ENCODE measurements at regions not wholly inside any gene's neighbourhood (a gene's known extent, or its start where the extent isn't known, plus 50 kb on each side); places are given as distances from the start of the nearest gene placed in this dataset.

DNA sequence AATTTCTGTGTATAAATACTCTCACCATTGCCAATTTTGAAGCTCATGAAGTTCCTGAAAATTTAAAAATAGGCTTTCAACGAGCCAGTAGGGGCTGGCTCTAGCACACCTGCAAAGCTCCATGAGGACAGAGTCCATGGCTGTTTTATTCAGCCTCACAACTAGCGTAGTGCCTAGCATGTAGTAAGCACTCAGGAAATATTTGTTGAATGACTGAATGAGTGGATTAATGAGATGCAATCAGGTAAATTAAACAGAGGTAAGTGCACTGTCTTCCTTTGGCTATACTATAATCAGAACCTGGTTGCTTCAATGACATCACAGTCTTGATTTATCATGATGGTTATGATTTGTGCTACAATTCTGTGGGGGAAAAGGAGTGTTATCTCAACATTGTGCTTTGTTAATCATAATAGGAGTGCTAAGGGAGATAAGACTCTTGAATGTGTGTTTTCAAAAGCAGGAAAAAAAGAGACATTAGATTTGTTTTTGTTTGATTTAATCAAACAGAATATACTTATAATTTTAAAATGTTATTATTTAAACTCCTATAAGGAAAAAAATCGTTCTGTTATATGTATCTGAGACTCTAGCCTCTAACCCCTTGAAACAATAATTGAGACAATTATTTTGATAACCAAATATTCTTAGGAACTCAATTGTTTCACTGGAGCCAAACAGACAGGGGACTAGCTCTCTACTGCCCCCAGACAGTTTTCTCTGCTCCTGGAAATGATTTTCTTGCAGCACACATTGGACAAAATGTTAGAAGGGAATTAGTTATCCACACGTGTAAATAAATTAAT lies 171.7 kb upstream of the ATP11B start:
- H3K79me2 ChIP-seq (ENCODE audit: insufficient read depth, low read length): no peaks in the 10 kb centered on the region
- TF ChIP-seq EZH2 (IDR thresholded peaks at IDR 0.05; ENCODE audit: borderline replicate concordance, low read length): no peak
- TF ChIP-seq, protein P1, sequence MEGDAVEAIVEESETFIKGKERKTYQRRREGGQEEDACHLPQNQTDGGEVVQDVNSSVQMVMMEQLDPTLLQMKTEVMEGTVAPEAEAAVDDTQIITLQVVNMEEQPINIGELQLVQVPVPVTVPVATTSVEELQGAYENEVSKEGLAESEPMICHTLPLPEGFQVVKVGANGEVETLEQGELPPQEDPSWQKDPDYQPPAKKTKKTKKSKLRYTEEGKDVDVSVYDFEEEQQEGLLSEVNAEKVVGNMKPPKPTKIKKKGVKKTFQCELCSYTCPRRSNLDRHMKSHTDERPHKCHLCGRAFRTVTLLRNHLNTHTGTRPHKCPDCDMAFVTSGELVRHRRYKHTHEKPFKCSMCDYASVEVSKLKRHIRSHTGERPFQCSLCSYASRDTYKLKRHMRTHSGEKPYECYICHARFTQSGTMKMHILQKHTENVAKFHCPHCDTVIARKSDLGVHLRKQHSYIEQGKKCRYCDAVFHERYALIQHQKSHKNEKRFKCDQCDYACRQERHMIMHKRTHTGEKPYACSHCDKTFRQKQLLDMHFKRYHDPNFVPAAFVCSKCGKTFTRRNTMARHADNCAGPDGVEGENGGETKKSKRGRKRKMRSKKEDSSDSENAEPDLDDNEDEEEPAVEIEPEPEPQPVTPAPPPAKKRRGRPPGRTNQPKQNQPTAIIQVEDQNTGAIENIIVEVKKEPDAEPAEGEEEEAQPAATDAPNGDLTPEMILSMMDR (IDR thresholded peaks at IDR 0.05; ENCODE audit: low read length): peak; percentile 44; the same call in 1 of the 2 replicates
- no peak overlapping the region for H2AFZ ChIP-seq (ENCODE audit: low read length)
- H3K9ac ChIP-seq (ENCODE audit: low read length): no peak overlapping the region
- H3K9me2 ChIP-seq (ENCODE audit: low read depth, low read length): no peaks in the 10 kb centered on the region
- H4K20me1 ChIP-seq (ENCODE audit: insufficient read depth, low read length): no peaks in the 10 kb centered on the region
- H3K27me3 ChIP-seq (ENCODE audit: insufficient read depth, low read length): no peaks in the 10 kb centered on the region
- H3K36me3 ChIP-seq (ENCODE audit: insufficient read depth, low read length): no peaks in the 10 kb centered on the region
- H3F3A ChIP-seq (ENCODE audit: insufficient read depth, low read length): no peaks in the 10 kb centered on the region
- no peak overlapping the region for H3K4me3 ChIP-seq (ENCODE audit: low read depth, low read length, poor library complexity, severe bottlenecking)
- no peak overlapping the region for H3K4me2 ChIP-seq (ENCODE audit: low read length)
- no peaks in the 10 kb centered on the region for H3K4me1 ChIP-seq (ENCODE audit: insufficient read depth, low read length, severe bottlenecking)
- no peak overlapping the region for H3K27ac ChIP-seq (ENCODE audit: low read depth, low read length, poor library complexity, severe bottlenecking)
- H3K9me3 ChIP-seq (ENCODE audit: low read length): no peaks in the 10 kb centered on the region

DNA sequence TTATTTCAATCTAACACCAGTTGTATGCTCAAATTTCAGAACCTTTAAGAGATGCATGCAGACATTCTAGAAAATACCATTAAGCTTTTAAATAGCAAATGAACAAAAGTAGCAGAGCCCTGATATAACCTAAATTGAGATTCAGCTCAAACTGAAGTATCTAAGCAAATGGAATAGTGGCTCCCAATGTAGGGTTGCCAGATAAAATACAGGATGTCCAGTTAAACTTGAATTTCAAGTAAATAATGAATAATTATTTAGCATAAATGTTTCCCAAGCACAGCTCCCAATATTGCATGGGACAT lies 171.1 kb upstream of the ATP11B start:
- no peak for TF ChIP-seq EZH2 (IDR thresholded peaks at IDR 0.05; ENCODE audit: borderline replicate concordance, low read length)
- TF ChIP-seq, protein P1 (IDR thresholded peaks at IDR 0.05; ENCODE audit: low read length): no peak
- no peaks in the 10 kb centered on the region for H3K9me2 ChIP-seq (ENCODE audit: low read depth, low read length)
- no peak overlapping the region for H3K4me3 ChIP-seq (ENCODE audit: low read depth, low read length, poor library complexity, severe bottlenecking)
- no peak overlapping the region for H3K9ac ChIP-seq (ENCODE audit: low read length)
- H3F3A ChIP-seq (ENCODE audit: insufficient read depth, low read length): no peaks in the 10 kb centered on the region
- no peaks in the 10 kb centered on the region for H3K9me3 ChIP-seq (ENCODE audit: low read length)
- H3K79me2 ChIP-seq (ENCODE audit: insufficient read depth, low read length): no peaks in the 10 kb centered on the region
- H3K4me2 ChIP-seq (ENCODE audit: low read length): no peak overlapping the region
- H3K27ac ChIP-seq (ENCODE audit: low read depth, low read length, poor library complexity, severe bottlenecking): no peak overlapping the region
- H3K4me1 ChIP-seq (ENCODE audit: insufficient read depth, low read length, severe bottlenecking): no peaks in the 10 kb centered on the region
- no peaks in the 10 kb centered on the region for H3K36me3 ChIP-seq (ENCODE audit: insufficient read depth, low read length)
- H4K20me1 ChIP-seq (ENCODE audit: insufficient read depth, low read length): no peaks in the 10 kb centered on the region
- no peak overlapping the region for H2AFZ ChIP-seq (ENCODE audit: low read length)
- no peaks in the 10 kb centered on the region for H3K27me3 ChIP-seq (ENCODE audit: insufficient read depth, low read length)

DNA sequence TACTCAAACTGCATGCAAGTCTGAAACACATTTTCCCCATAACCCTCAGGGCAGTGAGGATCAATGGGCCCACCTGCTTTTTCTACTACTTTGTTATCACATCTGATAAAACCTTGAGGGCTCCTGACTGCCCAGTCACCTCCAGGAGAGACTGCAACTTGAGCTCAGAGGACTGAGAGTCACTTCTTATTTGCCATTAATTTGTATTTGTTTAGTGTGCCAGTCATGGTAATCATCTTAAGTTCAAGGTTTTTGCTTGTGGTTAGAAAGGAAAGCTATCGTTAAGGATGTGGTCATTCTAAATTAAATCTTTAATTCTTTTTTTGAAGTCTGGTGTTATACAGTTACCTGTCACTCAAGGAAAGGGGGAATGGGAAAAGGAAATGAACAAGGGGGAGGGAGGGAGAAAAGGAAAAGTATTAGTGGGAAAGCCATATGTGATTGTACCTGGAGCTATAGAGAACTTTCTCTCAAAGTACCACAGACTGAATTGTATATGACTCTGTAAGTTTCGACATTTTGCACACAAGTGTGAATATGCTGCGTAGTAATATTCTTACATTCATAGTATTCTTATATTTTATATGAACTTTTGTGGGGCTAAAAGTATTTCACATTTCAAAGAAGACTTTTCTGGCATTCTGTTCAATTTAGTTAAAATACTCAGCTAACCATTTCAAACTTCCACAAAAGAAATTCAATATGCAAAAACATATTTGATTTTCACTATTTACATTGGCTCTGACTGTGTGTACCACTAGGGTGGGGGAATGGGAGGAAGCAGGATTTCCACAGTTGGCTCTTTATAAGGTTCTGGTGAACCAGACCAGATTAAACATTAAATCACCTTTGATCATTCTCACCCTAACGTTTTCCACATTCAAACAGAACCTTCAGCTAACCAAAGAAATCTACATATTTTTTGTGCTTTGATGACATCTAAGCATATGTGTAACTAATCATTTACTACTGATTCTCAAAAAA lies 166.5 kb upstream of the ATP11B start:
- H3K27me3 ChIP-seq (ENCODE audit: insufficient read depth, low read length): no peaks in the 10 kb centered on the region
- H3K4me3 ChIP-seq (ENCODE audit: low read depth, low read length, poor library complexity, severe bottlenecking): no peak overlapping the region
- no peaks in the 10 kb centered on the region for H3K9me2 ChIP-seq (ENCODE audit: low read depth, low read length)
- H3K4me1 ChIP-seq (ENCODE audit: insufficient read depth, low read length, severe bottlenecking): no peaks in the 10 kb centered on the region
- no peak overlapping the region for H3K4me2 ChIP-seq (ENCODE audit: low read length)
- H4K20me1 ChIP-seq (ENCODE audit: insufficient read depth, low read length): no peaks in the 10 kb centered on the region
- H3K27ac ChIP-seq (ENCODE audit: low read depth, low read length, poor library complexity, severe bottlenecking): no peak overlapping the region
- H3K9ac ChIP-seq (ENCODE audit: low read length): no peak overlapping the region
- no peaks in the 10 kb centered on the region for H3F3A ChIP-seq (ENCODE audit: insufficient read depth, low read length)
- TF ChIP-seq, protein P1 (IDR thresholded peaks at IDR 0.05; ENCODE audit: low read length): no peak
- no peak for TF ChIP-seq EZH2 (IDR thresholded peaks at IDR 0.05; ENCODE audit: borderline replicate concordance, low read length)
- H3K9me3 ChIP-seq (ENCODE audit: low read length): no peaks in the 10 kb centered on the region
- no peak overlapping the region for H2AFZ ChIP-seq (ENCODE audit: low read length)
- H3K36me3 ChIP-seq (ENCODE audit: insufficient read depth, low read length): no peaks in the 10 kb centered on the region
- no peaks in the 10 kb centered on the region for H3K79me2 ChIP-seq (ENCODE audit: insufficient read depth, low read length)

Measured in OCI-LY1 (cell line).